Keratinocyte (primary cell): ENCODE measurements at regions not wholly inside any gene's neighbourhood (a gene's known extent, or its start where the extent isn't known, plus 50 kb on each side); places are given as distances from the start of the nearest gene placed in this dataset.

ENCODE experiments used
- DNase-seq: peaks from one replicate; pipeline ENCODE4 v3.0.0-alpha.2; 2011; ENCODE audit warnings: low read depth, missing footprints, low spot score
- FAIRE-seq: peaks from 2 replicates; lab custom pipeline; 2011; peaks lifted over from hg19 to GRCh38; lab: Jason Lieb, UNC
- H2AFZ ChIP-seq: 2 replicates; pipeline ENCODE4 v1.6.0; 2012; ENCODE audit warnings: low read length, control low read depth, inconsistent platforms; ENCODE audit not compliant: control insufficient read depth
- H3K27ac ChIP-seq: 2 replicates; pipeline ENCODE4 v1.5.1; 2011; ENCODE audit warnings: low read length; ENCODE audit not compliant: control insufficient read depth, insufficient read depth
- H3K27me3 ChIP-seq: 3 replicates; pipeline ENCODE4 v1.6.0; 2011; ENCODE audit warnings: low read length; ENCODE audit not compliant: control insufficient read depth, insufficient read depth; ENCODE audit errors: extremely low read depth
- H3K36me3 ChIP-seq, 2 experiments: 2 replicates in 1 of 2; 3 replicates in 1 of 2; pipeline ENCODE4 v1.5.1; 2011; ENCODE audit warnings: low read length in 2 of 2, mild to moderate bottlenecking in 1 of 2; ENCODE audit not compliant: control insufficient read depth in 2 of 2, insufficient read depth in 2 of 2; ENCODE audit errors: extremely low read depth in 1 of 2
- H3K4me1 ChIP-seq: 3 replicates; pipeline ENCODE4 v1.5.1; 2011; ENCODE audit warnings: low read length; ENCODE audit not compliant: control insufficient read depth, insufficient read depth; ENCODE audit errors: extremely low read depth
- H3K4me2 ChIP-seq: 3 replicates; pipeline ENCODE4 v1.6.0; 2011; ENCODE audit warnings: low read depth, low read length; ENCODE audit not compliant: control insufficient read depth, insufficient read depth; ENCODE audit errors: extremely low read depth
- H3K4me3 ChIP-seq, 3 experiments: fragments of 200-600 bp in 1 of 3; sonication (generic) in 1 of 3; 2 replicates in 2 of 3; 3 replicates in 1 of 3; pipeline ENCODE4 v1.5.1; 2011 to 2016; ENCODE audit warnings: low read length in 3 of 3, mild to moderate bottlenecking in 3 of 3, control low read depth in 2 of 3, inconsistent platforms in 1 of 3, low read depth in 1 of 3, mixed read lengths in 1 of 3, mixed run types in 1 of 3, moderate library complexity in 1 of 3; ENCODE audit not compliant: control insufficient read depth in 2 of 3, insufficient read depth in 2 of 3; ENCODE audit errors: extremely low read depth in 1 of 3
- H3K79me2 ChIP-seq: 2 replicates; pipeline ENCODE4 v1.6.0; 2012; ENCODE audit warnings: low read length; ENCODE audit not compliant: control insufficient read depth, insufficient read depth
- H3K9ac ChIP-seq: 3 replicates; pipeline ENCODE4 v1.6.0; 2011; ENCODE audit warnings: low read length; ENCODE audit not compliant: control insufficient read depth, insufficient read depth; ENCODE audit errors: extremely low read depth
- H3K9me1 ChIP-seq: 3 replicates; pipeline ENCODE4 v1.6.0; 2011; ENCODE audit warnings: low read length; ENCODE audit not compliant: control insufficient read depth, insufficient read depth; ENCODE audit errors: extremely low read depth
- H3K9me3 ChIP-seq: 2 replicates; pipeline ENCODE4 v1.5.1; 2012; ENCODE audit warnings: low read depth, low read length; ENCODE audit not compliant: control insufficient read depth
- H4K20me1 ChIP-seq: 3 replicates; pipeline ENCODE4 v1.6.0; 2011; ENCODE audit warnings: low read length; ENCODE audit not compliant: control insufficient read depth, insufficient read depth; ENCODE audit errors: extremely low read depth
- EZH2 ChIP-seq: IDR thresholded peaks from one replicate; pipeline ENCODE4 v1.6.1; 2012; ENCODE audit warnings: inconsistent platforms, mild to moderate bottlenecking, low read length, moderate library complexity
- dilution Hi-C: fragments of 300-500 bp; cut with MboI; formaldehyde crosslinking; loops from one replicate; pipeline ENCODE4 v1.7.0; 2020; ENCODE audit warnings: low sequenced_read_pairs; ENCODE audit not compliant: extremely low pct_ligation_motif_present
- TF ChIP-seq, protein P1 (sequence below), 3 experiments: IDR thresholded peaks in 1 of 3; conservative IDR thresholded peaks in 1 of 3; optimal IDR thresholded peaks in 1 of 3; 2 replicates in 2 of 3; 3 replicates in 1 of 3; pipeline versions ENCODE3 to v1.5.1; 2011; ENCODE audit warnings: low read length in 3 of 3, mild to moderate bottlenecking in 3 of 3, moderate library complexity in 2 of 3, control low read depth in 1 of 3, inconsistent platforms in 1 of 3; ENCODE audit not compliant: insufficient read depth in 2 of 3; ENCODE audit errors: extremely low read depth in 1 of 3

DNA sequence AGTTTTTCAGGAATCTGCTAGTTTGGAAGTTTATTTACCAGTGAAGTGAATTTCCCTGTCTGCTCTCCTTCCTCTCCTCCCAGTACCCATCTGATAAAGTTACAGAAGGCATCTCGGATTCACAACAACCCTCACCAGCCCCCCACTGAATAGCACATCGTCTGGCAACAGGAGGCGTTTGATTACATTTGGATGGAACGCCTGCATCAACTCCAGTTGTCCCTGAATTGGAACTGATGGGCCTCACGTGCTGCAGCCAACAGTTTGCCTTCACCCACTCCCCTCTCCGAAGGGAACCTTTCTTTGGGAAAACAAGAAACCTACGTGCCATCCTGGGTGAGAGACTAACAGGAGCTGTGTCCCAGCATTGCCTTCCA, 59.5 kb upstream of the BCL6 start:
- Histone ChIP-seq H3K9ac (no peak overlapping the region), H3K79me2 (no peaks in the 10 kb centered on the region), H3K27me3 (no peaks in the 10 kb centered on the region), H3K27ac (no peak overlapping the region), H3K4me1 (peaks cover 26% of the 10 kb centered on the region), H2AFZ (no peak overlapping the region), H3K9me1 (no peaks in the 10 kb centered on the region), H3K36me3 (no peaks in the 10 kb centered on the region), H3K4me3 (no peak overlapping the region), H3K4me2 (no peak overlapping the region), H4K20me1 (no peaks in the 10 kb centered on the region), H3K9me3 (no peaks in the 10 kb centered on the region)
- FAIRE-seq (no peak), DNase-seq (no peak)
- dilution Hi-C loops, result no loop called here
- TF ChIP-seq, protein P1, sequence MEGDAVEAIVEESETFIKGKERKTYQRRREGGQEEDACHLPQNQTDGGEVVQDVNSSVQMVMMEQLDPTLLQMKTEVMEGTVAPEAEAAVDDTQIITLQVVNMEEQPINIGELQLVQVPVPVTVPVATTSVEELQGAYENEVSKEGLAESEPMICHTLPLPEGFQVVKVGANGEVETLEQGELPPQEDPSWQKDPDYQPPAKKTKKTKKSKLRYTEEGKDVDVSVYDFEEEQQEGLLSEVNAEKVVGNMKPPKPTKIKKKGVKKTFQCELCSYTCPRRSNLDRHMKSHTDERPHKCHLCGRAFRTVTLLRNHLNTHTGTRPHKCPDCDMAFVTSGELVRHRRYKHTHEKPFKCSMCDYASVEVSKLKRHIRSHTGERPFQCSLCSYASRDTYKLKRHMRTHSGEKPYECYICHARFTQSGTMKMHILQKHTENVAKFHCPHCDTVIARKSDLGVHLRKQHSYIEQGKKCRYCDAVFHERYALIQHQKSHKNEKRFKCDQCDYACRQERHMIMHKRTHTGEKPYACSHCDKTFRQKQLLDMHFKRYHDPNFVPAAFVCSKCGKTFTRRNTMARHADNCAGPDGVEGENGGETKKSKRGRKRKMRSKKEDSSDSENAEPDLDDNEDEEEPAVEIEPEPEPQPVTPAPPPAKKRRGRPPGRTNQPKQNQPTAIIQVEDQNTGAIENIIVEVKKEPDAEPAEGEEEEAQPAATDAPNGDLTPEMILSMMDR (optimal IDR thresholded peaks at IDR 0.05 in 1 of 3, IDR thresholded peaks at IDR 0.05 in 1 of 3, conservative IDR thresholded peaks at IDR 0.05 in 1 of 3; ENCODE audit: extremely low read depth in 1 of 3, insufficient read depth in 2 of 3, low read length in 3 of 3), result no peak
- no peak for TF ChIP-seq EZH2

DNA sequence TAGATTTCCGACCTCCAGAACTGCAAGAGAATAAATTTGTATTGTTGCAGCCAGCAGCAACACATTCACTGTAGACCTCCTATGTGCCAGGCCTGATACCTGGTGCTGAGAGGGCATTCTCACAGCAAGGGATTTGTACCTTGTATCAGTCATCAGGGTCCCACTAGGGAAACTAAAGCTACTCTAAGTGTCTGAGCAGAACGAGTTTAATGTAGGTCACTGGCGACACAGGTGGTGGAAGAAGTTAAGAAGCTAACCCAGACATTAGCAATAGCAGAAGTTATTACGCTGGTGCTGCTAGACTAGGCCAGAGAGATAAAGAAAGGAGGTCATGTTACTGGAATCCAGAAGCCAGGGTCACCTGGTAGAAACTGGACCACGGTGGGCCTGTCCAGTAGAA, 60.5 kb upstream of the BCL6 start:
- Histone ChIP-seq H3K27me3 (no peaks in the 10 kb centered on the region), H3K9me3 (no peaks in the 10 kb centered on the region), H3K79me2 (no peaks in the 10 kb centered on the region), H3K4me2 (no peak overlapping the region), H3K4me3 (no peak overlapping the region), H3K36me3 (no peaks in the 10 kb centered on the region), H3K27ac (no peak overlapping the region), H3K4me1 (peaks cover 37% of the 10 kb centered on the region), H4K20me1 (no peaks in the 10 kb centered on the region), H2AFZ (no peak overlapping the region), H3K9me1 (no peaks in the 10 kb centered on the region), H3K9ac (no peak overlapping the region)
- TF ChIP-seq, protein P1 (optimal IDR thresholded peaks at IDR 0.05 in 1 of 3, IDR thresholded peaks at IDR 0.05 in 1 of 3, conservative IDR thresholded peaks at IDR 0.05 in 1 of 3; ENCODE audit: extremely low read depth in 1 of 3, insufficient read depth in 2 of 3, low read length in 3 of 3), result no peak
- no peak for TF ChIP-seq EZH2
- dilution Hi-C loops, result no loop called here
- DNase-seq (no peak), FAIRE-seq (no peak)
